ENCODE measurements at regions not wholly inside any gene's neighbourhood (a gene's known extent, or its start where the extent isn't known, plus 50 kb on each side); places are given as distances from the start of the nearest gene placed in this dataset.

GRCh38 chr3:176873261-176873660, 324.0 kb downstream of the TBL1XR1 start:
- no peak overlapping the region for H3K27ac ChIP-seq (ENCODE audit: low read depth)
- 89% methylated on average over 1 of the region's 1 CpG for WGBS
- no peak overlapping the region for H3K4me3 ChIP-seq (ENCODE audit: low read depth, low read length)
- DNase-seq (ENCODE audit: extremely low spot score): no peak
- H3K4me1 ChIP-seq (ENCODE audit: insufficient read depth): no peaks in the 10 kb centered on the region
- H3K36me3 ChIP-seq (ENCODE audit: insufficient read depth): no peaks in the 10 kb centered on the region

DNA sequence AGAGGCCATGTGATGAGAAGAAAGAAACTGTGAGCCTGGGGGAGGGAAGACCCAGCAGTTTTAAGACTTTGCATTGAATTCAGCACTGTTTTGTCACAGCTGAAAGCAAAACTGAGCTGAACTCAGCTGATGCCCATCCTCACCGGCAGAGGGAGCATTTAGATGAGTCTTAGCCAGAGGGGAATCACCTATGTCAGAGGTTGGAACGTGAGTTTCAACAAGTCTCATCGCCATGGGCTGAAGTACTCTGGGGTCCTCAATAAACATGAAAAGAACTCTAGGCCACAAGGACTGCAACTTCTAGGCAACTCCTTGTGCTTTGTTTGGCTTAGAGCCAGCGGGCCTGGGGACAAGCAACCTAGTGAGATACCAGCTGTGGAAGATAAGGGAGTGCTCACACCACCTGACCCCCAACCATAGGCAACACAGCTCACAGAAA, 324.5 kb downstream of the TBL1XR1 start:
- DNase-seq (ENCODE audit: extremely low spot score): no peak
- H3K36me3 ChIP-seq (ENCODE audit: insufficient read depth): no peaks in the 10 kb centered on the region
- no peaks in the 10 kb centered on the region for H3K4me1 ChIP-seq (ENCODE audit: insufficient read depth)
- WGBS: 22% methylated on average over 4 of the region's 4 CpGs
- H3K27ac ChIP-seq (ENCODE audit: low read depth): no peak overlapping the region
- no peak overlapping the region for H3K4me3 ChIP-seq (ENCODE audit: low read depth, low read length)

- Histone ChIP-seq H3K4me1 (ENCODE audit: insufficient read depth) (no peaks in the 10 kb centered on the region), H3K36me3 (ENCODE audit: insufficient read depth) (no peaks in the 10 kb centered on the region), H3K4me3 (ENCODE audit: low read depth, low read length) (no peak overlapping the region), H3K27ac (ENCODE audit: low read depth) (no peak overlapping the region)
- 52% methylated on average over 1 of the region's 1 CpG for WGBS
- no peak for DNase-seq (ENCODE audit: extremely low spot score)
These were observed 326.8 kb downstream of the TBL1XR1 start for GRCh38 chr3:176870451-176870850.

- 57% methylated on average over 7 of the region's 7 CpGs for WGBS
- no peak for DNase-seq (ENCODE audit: extremely low spot score)
These were observed 329.3 kb downstream of the TBL1XR1 start for GRCh38 chr3:176867681-176868663.

GRCh38 chr3:176861137-176861536, 336.1 kb downstream of the TBL1XR1 start:
- DNase-seq (ENCODE audit: extremely low spot score): no peak
- WGBS: 93% methylated on average over 4 of the region's 4 CpGs
- H3K4me1 ChIP-seq (ENCODE audit: insufficient read depth): no peaks in the 10 kb centered on the region
- no peak overlapping the region for H3K27ac ChIP-seq (ENCODE audit: low read depth)
- no peak overlapping the region for H3K4me3 ChIP-seq (ENCODE audit: low read depth, low read length)
- no peaks in the 10 kb centered on the region for H3K36me3 ChIP-seq (ENCODE audit: insufficient read depth)

More at GRCh38 chr3:176867681-176868663, 329.3 kb downstream of the TBL1XR1 start:
- Histone ChIP-seq H3K36me3 (ENCODE audit: insufficient read depth) (no peaks in the 10 kb centered on the region), H3K4me1 (ENCODE audit: insufficient read depth) (no peaks in the 10 kb centered on the region), H3K27ac (ENCODE audit: low read depth) (no peak overlapping the region), H3K4me3 (ENCODE audit: low read depth, low read length) (no peak overlapping the region)

- H3K27ac ChIP-seq (ENCODE audit: low read depth): no peak overlapping the region
- H3K36me3 ChIP-seq (ENCODE audit: insufficient read depth): no peaks in the 10 kb centered on the region
- no peak for DNase-seq (ENCODE audit: extremely low spot score)
- no peak overlapping the region for H3K4me3 ChIP-seq (ENCODE audit: low read depth, low read length)
- H3K4me1 ChIP-seq (ENCODE audit: insufficient read depth): no peaks in the 10 kb centered on the region
These were observed 340.6 kb downstream of the TBL1XR1 start for GRCh38 chr3:176856721-176857120.

- Histone ChIP-seq H3K4me3 (ENCODE audit: low read depth, low read length) (no peak overlapping the region), H3K27ac (ENCODE audit: low read depth) (no peak overlapping the region), H3K36me3 (ENCODE audit: insufficient read depth) (no peaks in the 10 kb centered on the region), H3K4me1 (ENCODE audit: insufficient read depth) (no peaks in the 10 kb centered on the region)
- no peak for DNase-seq (ENCODE audit: extremely low spot score)
- WGBS: 69% methylated on average over 2 of the region's 2 CpGs
These were observed 341.3 kb downstream of the TBL1XR1 start for GRCh38 chr3:176855901-176856486.

GRCh38 chr3:176855213-176855612, 342.1 kb downstream of the TBL1XR1 start:
- H3K4me3 ChIP-seq (ENCODE audit: low read depth, low read length): no peak overlapping the region
- H3K27ac ChIP-seq (ENCODE audit: low read depth): no peak overlapping the region
- no peaks in the 10 kb centered on the region for H3K36me3 ChIP-seq (ENCODE audit: insufficient read depth)
- WGBS: 68% methylated on average over 4 of the region's 4 CpGs
- no peaks in the 10 kb centered on the region for H3K4me1 ChIP-seq (ENCODE audit: insufficient read depth)
- no peak for DNase-seq (ENCODE audit: extremely low spot score)

DNA sequence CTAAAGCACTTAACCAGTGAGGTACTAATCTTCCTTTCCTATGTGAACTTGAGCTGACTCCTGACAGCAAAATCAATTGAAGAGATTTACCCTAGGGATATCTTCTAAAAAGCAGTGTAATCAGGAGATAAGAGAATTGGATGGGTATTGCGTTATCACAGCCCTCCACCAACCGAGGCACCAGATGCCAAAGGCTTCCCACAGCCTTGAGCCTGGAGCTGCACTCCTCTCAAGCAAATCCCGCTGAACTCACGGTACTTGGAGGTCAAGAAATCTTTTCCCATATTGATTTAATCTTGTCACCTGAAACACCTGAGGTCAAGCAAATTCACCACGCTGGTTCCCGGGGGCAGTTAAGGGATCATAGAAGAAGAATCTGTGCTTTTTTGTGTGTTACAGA, 346.8 kb downstream of the TBL1XR1 start:
- H3K27ac ChIP-seq (ENCODE audit: low read depth): no peak overlapping the region
- H3K4me1 ChIP-seq (ENCODE audit: insufficient read depth): no peaks in the 10 kb centered on the region
- WGBS: 83% methylated on average over 6 of the region's 6 CpGs
- no peaks in the 10 kb centered on the region for H3K36me3 ChIP-seq (ENCODE audit: insufficient read depth)
- DNase-seq (ENCODE audit: extremely low spot score): no peak
- no peak overlapping the region for H3K4me3 ChIP-seq (ENCODE audit: low read depth, low read length)

- Histone ChIP-seq H3K27ac (ENCODE audit: low read depth) (no peak overlapping the region), H3K4me3 (ENCODE audit: low read depth, low read length) (no peak overlapping the region), H3K36me3 (ENCODE audit: insufficient read depth) (no peaks in the 10 kb centered on the region), H3K4me1 (ENCODE audit: insufficient read depth) (no peaks in the 10 kb centered on the region)
- DNase-seq (ENCODE audit: extremely low spot score): no peak
- WGBS: 88% methylated on average over 4 of the region's 4 CpGs
These were observed 348.7 kb downstream of the TBL1XR1 start for GRCh38 chr3:176848431-176849214.

DNA sequence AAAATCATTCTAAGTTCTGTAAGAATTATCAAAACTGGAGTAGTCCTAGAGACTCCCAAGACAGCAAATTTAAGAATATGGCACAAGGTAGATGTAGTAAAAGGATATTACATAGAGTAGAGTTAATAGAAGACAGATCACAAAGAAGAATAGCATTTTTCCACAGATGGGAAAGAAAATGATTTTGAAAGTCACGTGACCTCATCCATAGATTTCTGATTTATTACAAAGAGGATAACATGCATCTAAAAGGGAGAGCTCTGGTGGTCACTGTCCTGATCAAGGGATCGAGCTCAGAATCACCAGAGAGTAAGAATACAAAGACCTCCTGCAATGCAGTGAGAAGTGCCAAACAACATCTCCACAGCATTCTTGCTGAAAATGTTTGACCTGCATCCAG, 354.4 kb downstream of the TBL1XR1 start:
- no peaks in the 10 kb centered on the region for H3K36me3 ChIP-seq (ENCODE audit: insufficient read depth)
- no peaks in the 10 kb centered on the region for H3K4me1 ChIP-seq (ENCODE audit: insufficient read depth)
- no peak overlapping the region for H3K27ac ChIP-seq (ENCODE audit: low read depth)
- 74% methylated on average over 2 of the region's 2 CpGs for WGBS
- DNase-seq (ENCODE audit: extremely low spot score): no peak
- no peak overlapping the region for H3K4me3 ChIP-seq (ENCODE audit: low read depth, low read length)

GRCh38 chr3:176840641-176841286, 356.5 kb downstream of the TBL1XR1 start:
- no peaks in the 10 kb centered on the region for H3K36me3 ChIP-seq (ENCODE audit: insufficient read depth)
- no peak overlapping the region for H3K4me3 ChIP-seq (ENCODE audit: low read depth, low read length)
- WGBS: 92% methylated on average over 8 of the region's 8 CpGs
- H3K27ac ChIP-seq (ENCODE audit: low read depth): no peak overlapping the region
- no peak for DNase-seq (ENCODE audit: extremely low spot score)
- no peaks in the 10 kb centered on the region for H3K4me1 ChIP-seq (ENCODE audit: insufficient read depth)

DNA sequence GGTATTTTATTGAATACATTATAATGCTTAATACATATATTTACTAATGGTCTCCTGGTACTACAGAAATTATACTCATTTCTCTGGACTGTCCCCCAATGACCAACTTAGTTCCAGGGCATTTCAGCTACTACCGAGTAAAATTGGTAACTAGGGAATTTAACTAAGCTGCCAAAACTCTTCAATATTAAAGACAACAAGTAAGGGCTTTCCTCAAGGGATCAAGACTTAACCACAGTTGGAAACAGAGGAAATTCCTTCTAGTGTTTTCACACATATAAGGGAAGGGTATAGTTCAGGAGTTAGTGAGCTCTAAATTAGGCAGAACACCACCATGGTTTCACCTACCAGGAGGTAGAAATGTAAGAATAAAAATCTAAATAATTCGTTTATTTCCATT, 357.4 kb downstream of the TBL1XR1 start:
- Histone ChIP-seq H3K4me3 (ENCODE audit: low read depth, low read length) (no peak overlapping the region), H3K27ac (ENCODE audit: low read depth) (no peak overlapping the region), H3K36me3 (ENCODE audit: insufficient read depth) (no peaks in the 10 kb centered on the region), H3K4me1 (ENCODE audit: insufficient read depth) (no peaks in the 10 kb centered on the region)
- 72% methylated on average over 2 of the region's 2 CpGs for WGBS
- DNase-seq (ENCODE audit: extremely low spot score): no peak
